ENCODE measurements at regions not wholly inside any gene's neighbourhood (a gene's known extent, or its start where the extent isn't known, plus 50 kb on each side); places are given as distances from the start of the nearest gene placed in this dataset.

DNA sequence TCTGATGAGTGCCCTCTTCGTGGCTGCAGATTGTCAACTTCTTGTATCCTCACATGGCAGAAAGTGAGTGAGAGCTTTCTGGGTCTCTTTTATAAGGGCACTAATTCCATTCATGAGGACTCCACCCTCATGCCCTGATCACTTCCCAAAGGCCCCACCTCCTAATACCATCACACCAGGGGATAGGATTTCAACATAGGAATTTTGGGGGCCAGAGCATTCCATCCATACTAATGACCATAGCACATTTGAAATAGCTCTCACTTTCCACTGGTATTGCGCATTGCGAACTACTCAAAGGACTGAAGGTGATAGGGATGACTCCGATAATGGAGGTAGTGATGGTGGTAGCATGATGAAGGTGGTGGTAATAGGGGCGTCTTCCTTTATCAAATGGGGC lies 324.3 kb downstream of the PRL start:
- Histone ChIP-seq H3K36me3 (no peaks in the 10 kb centered on the region), H3K9me3 (no peaks in the 10 kb centered on the region), H3K27me3 (replicated peaks; ENCODE audit: insufficient read depth) (no peaks in the 10 kb centered on the region), H3K4me3 (no peak overlapping the region), H3K27ac (no peak overlapping the region), H3K4me1 (ENCODE audit: control insufficient read depth in 1 of 2, low read depth in 2 of 2) (peaks cover 0 to under 1% of the 10 kb centered on the region in 2 donors)
- ATAC-seq (ENCODE audit: insufficient number of reproducible peaks, low FRiP score, low read depth) (no peak), DNase-seq (ENCODE audit: low spot score) (no peak)
- TF ChIP-seq, protein P1, sequence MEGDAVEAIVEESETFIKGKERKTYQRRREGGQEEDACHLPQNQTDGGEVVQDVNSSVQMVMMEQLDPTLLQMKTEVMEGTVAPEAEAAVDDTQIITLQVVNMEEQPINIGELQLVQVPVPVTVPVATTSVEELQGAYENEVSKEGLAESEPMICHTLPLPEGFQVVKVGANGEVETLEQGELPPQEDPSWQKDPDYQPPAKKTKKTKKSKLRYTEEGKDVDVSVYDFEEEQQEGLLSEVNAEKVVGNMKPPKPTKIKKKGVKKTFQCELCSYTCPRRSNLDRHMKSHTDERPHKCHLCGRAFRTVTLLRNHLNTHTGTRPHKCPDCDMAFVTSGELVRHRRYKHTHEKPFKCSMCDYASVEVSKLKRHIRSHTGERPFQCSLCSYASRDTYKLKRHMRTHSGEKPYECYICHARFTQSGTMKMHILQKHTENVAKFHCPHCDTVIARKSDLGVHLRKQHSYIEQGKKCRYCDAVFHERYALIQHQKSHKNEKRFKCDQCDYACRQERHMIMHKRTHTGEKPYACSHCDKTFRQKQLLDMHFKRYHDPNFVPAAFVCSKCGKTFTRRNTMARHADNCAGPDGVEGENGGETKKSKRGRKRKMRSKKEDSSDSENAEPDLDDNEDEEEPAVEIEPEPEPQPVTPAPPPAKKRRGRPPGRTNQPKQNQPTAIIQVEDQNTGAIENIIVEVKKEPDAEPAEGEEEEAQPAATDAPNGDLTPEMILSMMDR (IDR thresholded peaks at IDR 0.05): no peak

DNA sequence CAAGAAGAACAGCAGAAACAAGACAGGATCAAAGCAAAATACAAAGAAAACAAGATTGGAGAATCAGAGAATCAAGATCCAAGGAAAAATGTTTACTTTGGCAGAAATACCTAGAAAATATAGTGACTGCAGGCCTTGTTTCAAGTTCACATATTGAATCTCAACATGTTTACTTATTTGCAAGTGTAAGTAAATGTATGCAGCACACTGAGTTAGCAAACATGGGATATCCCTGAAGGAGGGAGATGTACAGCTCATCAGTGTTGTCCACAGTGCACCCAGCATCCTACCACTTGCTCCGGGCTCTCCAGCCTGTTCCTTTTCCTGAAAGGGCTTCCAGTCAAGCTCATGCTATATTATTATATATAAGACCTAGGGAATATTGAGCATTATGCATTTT lies 319.5 kb downstream of the PRL start:
- Histone ChIP-seq H3K4me1 (ENCODE audit: control insufficient read depth in 1 of 2, low read depth in 2 of 2) (no peaks in the 10 kb centered on the region), H3K27me3 (replicated peaks; ENCODE audit: insufficient read depth) (no peaks in the 10 kb centered on the region), H3K36me3 (no peaks in the 10 kb centered on the region), H3K27ac (no peak overlapping the region), H3K9me3 (no peaks in the 10 kb centered on the region), H3K4me3 (no peak overlapping the region)
- ATAC-seq (ENCODE audit: insufficient number of reproducible peaks, low FRiP score, low read depth): no peak
- DNase-seq (ENCODE audit: low spot score): no peak
- TF ChIP-seq, protein P1 (IDR thresholded peaks at IDR 0.05): no peak

DNA sequence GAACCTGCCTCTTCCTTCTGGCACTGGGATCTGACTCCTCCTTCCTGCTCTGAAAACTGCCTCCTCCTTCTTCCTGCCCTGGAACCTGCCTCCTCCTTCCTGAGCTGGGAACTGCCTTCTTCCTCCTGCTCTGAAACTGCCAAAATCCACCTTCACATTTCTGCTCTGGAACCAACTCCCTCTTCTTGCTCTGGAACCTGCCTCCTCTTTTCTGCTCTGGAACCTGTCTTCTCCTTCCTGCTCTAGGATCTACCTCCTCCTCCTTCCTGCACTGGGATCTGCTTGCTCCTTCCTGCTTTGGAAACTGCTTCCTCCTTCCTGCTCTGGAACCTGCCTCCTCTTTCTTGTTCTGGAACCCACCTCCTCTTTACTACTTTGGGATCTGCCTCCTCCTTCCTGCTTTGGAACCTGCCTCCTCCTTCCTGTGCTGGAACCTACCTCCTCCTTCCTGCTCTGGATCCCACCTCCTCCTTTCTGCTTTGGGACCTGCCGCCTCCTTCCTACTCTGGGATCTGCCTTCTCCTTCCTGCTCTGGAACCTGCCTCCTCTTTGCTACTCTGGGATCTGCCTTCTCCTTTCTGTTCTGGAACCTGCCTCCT lies 315.5 kb downstream of the PRL start:
- Histone ChIP-seq H3K9me3 (no peaks in the 10 kb centered on the region), H3K4me3 (no peak overlapping the region), H3K27ac (no peak overlapping the region), H3K4me1 (ENCODE audit: control insufficient read depth in 1 of 2, low read depth in 2 of 2) (peaks cover 3 to 13% of the 10 kb centered on the region in 2 donors), H3K36me3 (no peaks in the 10 kb centered on the region), H3K27me3 (replicated peaks; ENCODE audit: insufficient read depth) (no peaks in the 10 kb centered on the region)
- TF ChIP-seq, protein P1 (IDR thresholded peaks at IDR 0.05): no peak
- ATAC-seq (ENCODE audit: insufficient number of reproducible peaks, low FRiP score, low read depth): no peak
- DNase-seq (ENCODE audit: low spot score): no peak

DNA sequence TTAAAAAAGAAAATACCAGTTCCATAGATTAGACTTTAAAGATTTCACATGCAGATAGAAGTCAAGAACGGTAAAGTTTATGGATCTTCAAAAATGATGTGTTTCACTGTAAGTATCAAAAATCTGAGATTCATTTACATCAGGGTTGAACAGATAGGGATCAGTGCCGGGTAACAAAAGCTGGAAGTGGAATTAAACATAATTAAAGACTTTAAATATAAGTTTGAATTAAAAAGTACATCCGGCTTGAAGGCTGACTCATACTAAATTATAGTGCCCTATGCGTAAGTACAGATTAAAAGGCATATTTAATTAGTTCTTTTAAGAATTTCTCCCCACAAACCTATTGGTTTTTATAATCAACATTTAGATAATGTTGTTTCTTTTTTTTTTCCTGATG lies 312.7 kb downstream of the PRL start:
- Histone ChIP-seq H3K4me1 (ENCODE audit: control insufficient read depth in 1 of 2, low read depth in 2 of 2) (peaks cover 3 to 33% of the 10 kb centered on the region in 2 donors), H3K36me3 (no peaks in the 10 kb centered on the region), H3K4me3 (no peak overlapping the region), H3K9me3 (no peaks in the 10 kb centered on the region), H3K27me3 (replicated peaks; ENCODE audit: insufficient read depth) (no peaks in the 10 kb centered on the region), H3K27ac (no peak overlapping the region)
- DNase-seq (ENCODE audit: low spot score): no peak
- TF ChIP-seq, protein P1 (IDR thresholded peaks at IDR 0.05): no peak
- ATAC-seq (ENCODE audit: insufficient number of reproducible peaks, low FRiP score, low read depth): no peak

DNA sequence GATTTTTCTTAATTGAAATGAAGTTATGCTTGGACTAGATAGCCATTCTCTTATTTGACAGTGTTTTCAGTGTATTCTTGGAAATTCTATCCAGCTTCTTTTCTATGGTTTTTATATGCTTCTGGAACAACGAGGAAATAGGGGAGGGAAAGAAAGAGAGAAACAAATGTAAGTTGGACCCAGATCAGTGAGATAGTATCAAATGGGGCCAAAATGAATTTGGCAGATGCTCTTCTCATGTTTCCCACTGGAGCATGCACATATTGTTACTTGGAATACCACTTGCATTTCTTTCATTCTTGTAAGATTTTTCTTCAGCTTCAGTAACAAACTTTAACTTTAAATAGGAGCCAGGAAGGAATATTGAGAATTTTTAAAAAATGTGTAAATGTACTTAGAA lies 312.3 kb downstream of the PRL start:
- peaks cover 3 to 33% of the 10 kb centered on the region in 2 donors for H3K4me1 ChIP-seq (ENCODE audit: control insufficient read depth in 1 of 2, low read depth in 2 of 2)
- H3K27me3 ChIP-seq (replicated peaks; ENCODE audit: insufficient read depth): no peaks in the 10 kb centered on the region
- TF ChIP-seq, protein P1 (IDR thresholded peaks at IDR 0.05): no peak
- H3K36me3 ChIP-seq: no peaks in the 10 kb centered on the region
- no peak overlapping the region for H3K27ac ChIP-seq
- no peak for ATAC-seq (ENCODE audit: insufficient number of reproducible peaks, low FRiP score, low read depth)
- no peak overlapping the region for H3K4me3 ChIP-seq
- no peak for DNase-seq (ENCODE audit: low spot score)
- H3K9me3 ChIP-seq: no peaks in the 10 kb centered on the region
